GM12878 (cell line): ENCODE measurements at regions not wholly inside any gene's neighbourhood (a gene's known extent, or its start where the extent isn't known, plus 50 kb on each side); places are given as distances from the start of the nearest gene placed in this dataset.

Experiments used
- ATAC-seq: fragments of 200-7000 bp; cut with Tn5 transposase; 3 replicates; pipeline ENCODE4 v1.9.1; 2020; ENCODE audit warnings: mild to moderate bottlenecking, moderate library complexity
- BruUV-seq: library from RNA; stranded (reverse); fragments of 400-500 nt; replicated peaks from 2 replicates; lab custom pipeline; 2021; lab: Mats Ljungman, UMichigan
- CTCF ChIA-PET: fragments of 300-600 bp; sonication (Branson Sonifier 250); formaldehyde crosslinking; extraction: SDS; loops from one replicate; lab custom pipeline; 2021; ENCODE audit warnings: inconsistent platforms; lab: Yijun Ruan, JAX
- POLR2A ChIA-PET: fragments of 350-600 bp; formaldehyde crosslinking; extraction: SDS; loops from one replicate; lab custom pipeline; 2021; ENCODE audit warnings: inconsistent platforms; lab: Charles Lee
- RAD21 ChIA-PET: fragments of 300-600 bp; sonication (Branson Sonifier 250); formaldehyde crosslinking; loops from one replicate; lab custom pipeline; 2023; ENCODE audit warnings: antibody characterized with exemption; ENCODE audit not compliant: unreplicated experiment; lab: Charles Lee
- SMC1A ChIA-PET: fragments of 300-600 bp; sonication (Branson Sonifier 250); formaldehyde crosslinking; loops from one replicate; lab custom pipeline; 2023; ENCODE audit not compliant: unreplicated experiment, uncharacterized antibody; lab: Charles Lee
- DNase-seq: peaks from one replicate; pipeline ENCODE4 v3.0.0-alpha.2; 2011; ENCODE audit warnings: low read depth, low spot score
- FAIRE-seq: peaks from 3 replicates; lab custom pipeline; 2011; peaks lifted over from hg19 to GRCh38; lab: Jason Lieb, UNC
- H2AFZ ChIP-seq: 2 replicates; pipeline ENCODE4 v1.6.0; 2011; ENCODE audit warnings: low read depth, low read length, control low read depth; ENCODE audit not compliant: control insufficient read depth
- H3K27ac ChIP-seq: 2 replicates; pipeline ENCODE4 v1.5.1; 2011; ENCODE audit warnings: control low read depth; ENCODE audit not compliant: control insufficient read depth, insufficient read depth
- H3K27me3 ChIP-seq, 2 experiments: replicated peaks in 1 of 2; 2 replicates each; pipeline versions ENCODE4 v1.6.0 to v1.6.1; 2011; ENCODE audit warnings: low read length in 1 of 2; ENCODE audit not compliant: control insufficient read depth in 2 of 2, insufficient read depth in 2 of 2
- H3K36me3 ChIP-seq, 2 experiments: 2 replicates each; pipeline ENCODE4 v1.5.1; 2011; ENCODE audit warnings: low read length in 1 of 2; ENCODE audit not compliant: control insufficient read depth in 2 of 2, insufficient read depth in 2 of 2
- H3K4me1 ChIP-seq: 2 replicates; pipeline ENCODE4 v1.6.1; 2011; ENCODE audit warnings: mild to moderate bottlenecking, low read length, moderate library complexity, mixed read lengths; ENCODE audit not compliant: control insufficient read depth, insufficient read depth
- H3K4me2 ChIP-seq: 2 replicates; pipeline ENCODE4 v1.6.0; 2011; ENCODE audit warnings: control low read depth; ENCODE audit not compliant: control insufficient read depth, insufficient read depth
- H3K4me3 ChIP-seq: fragments of 200-600 bp; sonication (generic); 2 replicates; pipeline ENCODE4 v1.5.1; 2016
- H3K79me2 ChIP-seq: 2 replicates; pipeline ENCODE4 v1.6.0; 2011; ENCODE audit warnings: low read length; ENCODE audit not compliant: control insufficient read depth, insufficient read depth
- H3K9ac ChIP-seq: 2 replicates; pipeline ENCODE4 v1.8.0; 2011; ENCODE audit warnings: low read length, control low read depth, mixed read lengths; ENCODE audit not compliant: control insufficient read depth, insufficient read depth
- H3K9me3 ChIP-seq: replicated peaks from 3 replicates; pipeline ENCODE4 v1.5.1; 2011; ENCODE audit warnings: mild to moderate bottlenecking, low read length; ENCODE audit not compliant: control insufficient read depth, insufficient read depth
- H4K20me1 ChIP-seq: 2 replicates; pipeline ENCODE4 v1.6.0; 2011; ENCODE audit not compliant: control insufficient read depth, insufficient read depth
- CBX3 ChIP-seq: fragments of 200-600 bp; sonication (generic); IDR thresholded peaks from 2 replicates; pipeline ENCODE4 v1.6.1; 2016; ENCODE audit warnings: low read depth, borderline replicate concordance
- CEBPB ChIP-seq, 2 experiments: fragments of 150-350 bp in 1 of 2; IDR thresholded peaks; 2 replicates each; pipeline ENCODE4 v1.6.1; 2012 to 2014; ENCODE audit warnings: low read depth in 2 of 2, low read length in 2 of 2, borderline replicate concordance in 1 of 2, inconsistent platforms in 1 of 2
- CHD1 ChIP-seq: IDR thresholded peaks from 2 replicates; pipeline ENCODE4 v1.6.1; 2012; ENCODE audit warnings: low read depth, low read length, improper control_type of control experiment
- MTA2 ChIP-seq: fragments of 450-650 bp; IDR thresholded peaks from 2 replicates; pipeline ENCODE4 v1.6.1; 2016; ENCODE audit warnings: low read depth, mild to moderate bottlenecking, moderate library complexity
- MYB ChIP-seq: fragments of 150-350 bp; IDR thresholded peaks from 2 replicates; pipeline ENCODE4 v1.6.1; 2014; ENCODE audit warnings: mild to moderate bottlenecking, low read depth, low read length, borderline replicate concordance
- MYC ChIP-seq: IDR thresholded peaks from 2 replicates; pipeline ENCODE4 v1.6.1; 2011; ENCODE audit warnings: mild to moderate bottlenecking, low read length, moderate library complexity, inconsistent platforms; ENCODE audit not compliant: insufficient read depth, insufficient replicate concordance, insufficient read length, severe bottlenecking
- PAX5 ChIP-seq: IDR thresholded peaks from 2 replicates; pipeline ENCODE4 v1.6.1; 2011; ENCODE audit warnings: low read depth, low read length, borderline replicate concordance
- RBBP5 ChIP-seq: fragments of 200-600 bp; sonication (generic); conservative IDR thresholded peaks from 2 replicates; pipeline ENCODE4 v1.6.1; 2016
- SMAD1 ChIP-seq: fragments of 450-650 bp; IDR thresholded peaks from 2 replicates; pipeline ENCODE4 v1.6.1; 2018; ENCODE audit warnings: mild to moderate bottlenecking, low read depth; ENCODE audit not compliant: partially characterized antibody
- SPI1 ChIP-seq: IDR thresholded peaks from 2 replicates; pipeline ENCODE4 v1.6.1; 2011; ENCODE audit warnings: low read depth, mild to moderate bottlenecking, low read length, moderate library complexity, borderline replicate concordance; ENCODE audit not compliant: insufficient read depth
- TCF12 ChIP-seq: IDR thresholded peaks from 2 replicates; pipeline ENCODE4 v1.6.1; 2011; ENCODE audit warnings: low read depth, mild to moderate bottlenecking, low read length
- WGBS: methylation state at CpG from one replicate; pipeline ENCODE4 v1.1.6; 2016; ENCODE audit warnings: low lambda C conversion rate; ENCODE audit not compliant: insufficient replicate concordance, insufficient coverage; ENCODE audit errors: missing lambda C conversion rate; 5-methylcytosine and 5-hydroxymethylcytosine counted together
- in situ Hi-C: fragments of 300-500 bp; cut with MboI; formaldehyde crosslinking; loops from 9 replicates; pipeline ENCODE4 v1.14.3; 2018; ENCODE audit warnings: mixed read lengths
- intact Hi-C: fragments of 100-400 bp; cut with micrococcal nuclease; formaldehyde crosslinking; loops from one replicate; pipeline ENCODE4 v1.14.2; 2022; ENCODE audit not compliant: unreplicated experiment
- TF ChIP-seq, protein P1 (sequence below): fragments of 450-650 bp; IDR thresholded peaks from 2 replicates; pipeline ENCODE4 v1.6.1; 2018; ENCODE audit warnings: borderline replicate concordance, mild to moderate bottlenecking; ENCODE audit not compliant: partially characterized antibody
- TF ChIP-seq, protein P2 (sequence below): fragments of 150-350 bp; IDR thresholded peaks from 2 replicates; pipeline ENCODE4 v1.6.1; 2016; ENCODE audit warnings: low read depth, low read length
- TF ChIP-seq, protein P3 (sequence below): fragments of 450-650 bp; formaldehyde crosslinking; IDR thresholded peaks from 2 replicates; pipeline ENCODE4 v1.4.0; 2020; ENCODE audit warnings: mild to moderate bottlenecking, moderate library complexity

- Histone ChIP-seq H3K4me3 (no peak overlapping the region), H3K9ac (no peak overlapping the region), H4K20me1 (no peaks in the 10 kb centered on the region), H3K9me3 (no peaks in the 10 kb centered on the region), H3K36me3 (no peaks in the 10 kb centered on the region), H3K4me1 (no peaks in the 10 kb centered on the region), H3K4me2 (no peak overlapping the region), H3K79me2 (no peaks in the 10 kb centered on the region), H3K27ac (no peak overlapping the region), H2AFZ (no peak overlapping the region), H3K27me3 (no peaks in the 10 kb centered on the region)
- WGBS: 0% methylated on average over 6 of the region's 6 CpGs
- CTCF ChIA-PET: no interaction called here
- in situ Hi-C loops: no loop called here
- POLR2A ChIA-PET: no interaction called here
- no TSS peak for BruUV-seq
- SMC1A ChIA-PET: interaction anchor here (0.6 kb wide), 1 partner anchor 891 kb away, joined by 3 read pairs; no protein-coding TSS in a partner anchor
- intact Hi-C loops: no loop called here
- ATAC-seq (no peak), DNase-seq (no peak), FAIRE-seq (no peak)
- RAD21 ChIA-PET: no interaction called here
- TF ChIP-seq, protein P1, sequence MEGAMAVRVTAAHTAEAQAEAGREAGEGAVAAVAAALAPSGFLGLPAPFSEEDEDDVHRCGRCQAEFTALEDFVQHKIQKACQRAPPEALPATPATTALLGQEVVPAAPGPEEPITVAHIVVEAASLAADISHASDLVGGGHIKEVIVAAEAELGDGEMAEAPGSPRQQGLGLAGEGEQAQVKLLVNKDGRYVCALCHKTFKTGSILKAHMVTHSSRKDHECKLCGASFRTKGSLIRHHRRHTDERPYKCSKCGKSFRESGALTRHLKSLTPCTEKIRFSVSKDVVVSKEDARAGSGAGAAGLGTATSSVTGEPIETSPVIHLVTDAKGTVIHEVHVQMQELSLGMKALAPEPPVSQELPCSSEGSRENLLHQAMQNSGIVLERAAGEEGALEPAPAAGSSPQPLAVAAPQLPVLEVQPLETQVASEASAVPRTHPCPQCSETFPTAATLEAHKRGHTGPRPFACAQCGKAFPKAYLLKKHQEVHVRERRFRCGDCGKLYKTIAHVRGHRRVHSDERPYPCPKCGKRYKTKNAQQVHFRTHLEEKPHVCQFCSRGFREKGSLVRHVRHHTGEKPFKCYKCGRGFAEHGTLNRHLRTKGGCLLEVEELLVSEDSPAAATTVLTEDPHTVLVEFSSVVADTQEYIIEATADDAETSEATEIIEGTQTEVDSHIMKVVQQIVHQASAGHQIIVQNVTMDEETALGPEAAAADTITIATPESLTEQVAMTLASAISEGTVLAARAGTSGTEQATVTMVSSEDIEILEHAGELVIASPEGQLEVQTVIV: no peak
- TF ChIP-seq TCF12 (no peak), CHD1 (no peak), SMAD1 (no peak), RBBP5 (no peak), CBX3 (no peak), SPI1 (no peak), CEBPB (IDR thresholded peaks at IDR 0.05; ENCODE audit: borderline replicate concordance in 1 of 2, low read depth in 2 of 2, low read length in 2 of 2) (no peak), MYB (no peak), PAX5 (no peak), MTA2 (no peak), MYC (no peak)
- TF ChIP-seq, protein P2, sequence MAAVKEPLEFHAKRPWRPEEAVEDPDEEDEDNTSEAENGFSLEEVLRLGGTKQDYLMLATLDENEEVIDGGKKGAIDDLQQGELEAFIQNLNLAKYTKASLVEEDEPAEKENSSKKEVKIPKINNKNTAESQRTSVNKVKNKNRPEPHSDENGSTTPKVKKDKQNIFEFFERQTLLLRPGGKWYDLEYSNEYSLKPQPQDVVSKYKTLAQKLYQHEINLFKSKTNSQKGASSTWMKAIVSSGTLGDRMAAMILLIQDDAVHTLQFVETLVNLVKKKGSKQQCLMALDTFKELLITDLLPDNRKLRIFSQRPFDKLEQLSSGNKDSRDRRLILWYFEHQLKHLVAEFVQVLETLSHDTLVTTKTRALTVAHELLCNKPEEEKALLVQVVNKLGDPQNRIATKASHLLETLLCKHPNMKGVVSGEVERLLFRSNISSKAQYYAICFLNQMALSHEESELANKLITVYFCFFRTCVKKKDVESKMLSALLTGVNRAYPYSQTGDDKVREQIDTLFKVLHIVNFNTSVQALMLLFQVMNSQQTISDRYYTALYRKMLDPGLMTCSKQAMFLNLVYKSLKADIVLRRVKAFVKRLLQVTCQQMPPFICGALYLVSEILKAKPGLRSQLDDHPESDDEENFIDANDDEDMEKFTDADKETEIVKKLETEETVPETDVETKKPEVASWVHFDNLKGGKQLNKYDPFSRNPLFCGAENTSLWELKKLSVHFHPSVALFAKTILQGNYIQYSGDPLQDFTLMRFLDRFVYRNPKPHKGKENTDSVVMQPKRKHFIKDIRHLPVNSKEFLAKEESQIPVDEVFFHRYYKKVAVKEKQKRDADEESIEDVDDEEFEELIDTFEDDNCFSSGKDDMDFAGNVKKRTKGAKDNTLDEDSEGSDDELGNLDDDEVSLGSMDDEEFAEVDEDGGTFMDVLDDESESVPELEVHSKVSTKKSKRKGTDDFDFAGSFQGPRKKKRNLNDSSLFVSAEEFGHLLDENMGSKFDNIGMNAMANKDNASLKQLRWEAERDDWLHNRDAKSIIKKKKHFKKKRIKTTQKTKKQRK: no peak
- TF ChIP-seq, protein P3, sequence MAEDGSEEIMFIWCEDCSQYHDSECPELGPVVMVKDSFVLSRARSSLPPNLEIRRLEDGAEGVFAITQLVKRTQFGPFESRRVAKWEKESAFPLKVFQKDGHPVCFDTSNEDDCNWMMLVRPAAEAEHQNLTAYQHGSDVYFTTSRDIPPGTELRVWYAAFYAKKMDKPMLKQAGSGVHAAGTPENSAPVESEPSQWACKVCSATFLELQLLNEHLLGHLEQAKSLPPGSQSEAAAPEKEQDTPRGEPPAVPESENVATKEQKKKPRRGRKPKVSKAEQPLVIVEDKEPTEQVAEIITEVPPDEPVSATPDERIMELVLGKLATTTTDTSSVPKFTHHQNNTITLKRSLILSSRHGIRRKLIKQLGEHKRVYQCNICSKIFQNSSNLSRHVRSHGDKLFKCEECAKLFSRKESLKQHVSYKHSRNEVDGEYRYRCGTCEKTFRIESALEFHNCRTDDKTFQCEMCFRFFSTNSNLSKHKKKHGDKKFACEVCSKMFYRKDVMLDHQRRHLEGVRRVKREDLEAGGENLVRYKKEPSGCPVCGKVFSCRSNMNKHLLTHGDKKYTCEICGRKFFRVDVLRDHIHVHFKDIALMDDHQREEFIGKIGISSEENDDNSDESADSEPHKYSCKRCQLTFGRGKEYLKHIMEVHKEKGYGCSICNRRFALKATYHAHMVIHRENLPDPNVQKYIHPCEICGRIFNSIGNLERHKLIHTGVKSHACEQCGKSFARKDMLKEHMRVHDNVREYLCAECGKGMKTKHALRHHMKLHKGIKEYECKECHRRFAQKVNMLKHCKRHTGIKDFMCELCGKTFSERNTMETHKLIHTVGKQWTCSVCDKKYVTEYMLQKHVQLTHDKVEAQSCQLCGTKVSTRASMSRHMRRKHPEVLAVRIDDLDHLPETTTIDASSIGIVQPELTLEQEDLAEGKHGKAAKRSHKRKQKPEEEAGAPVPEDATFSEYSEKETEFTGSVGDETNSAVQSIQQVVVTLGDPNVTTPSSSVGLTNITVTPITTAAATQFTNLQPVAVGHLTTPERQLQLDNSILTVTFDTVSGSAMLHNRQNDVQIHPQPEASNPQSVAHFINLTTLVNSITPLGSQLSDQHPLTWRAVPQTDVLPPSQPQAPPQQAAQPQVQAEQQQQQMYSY (CRISPR knock-in tag): no peak
Observed at GRCh38 chr4:65893957-65894755, 223.9 kb upstream of the EPHA5 start.
